Calu3 (cell line): ENCODE measurements at regions not wholly inside any gene's neighbourhood (a gene's known extent, or its start where the extent isn't known, plus 50 kb on each side); places are given as distances from the start of the nearest gene placed in this dataset.

Source experiments
- BruUV-seq: library from RNA; stranded (reverse); fragments of 400-500 nt; replicated peaks from 2 replicates; lab custom pipeline; 2021; lab: Mats Ljungman, UMichigan
- CTCF ChIA-PET: fragments of 300-600 bp; sonication (Branson Sonifier 250); formaldehyde crosslinking; loops from one replicate; lab custom pipeline; 2022; ENCODE audit warnings: antibody characterized with exemption; lab: Charles Lee
- DNase-seq: peaks from one replicate; pipeline ENCODE4 v3.0.0; 2022
- H3K27ac Mint-ChIP-seq: one replicate; pipeline ENCODE4 v1.8.0; 2022; ENCODE audit warnings: mixed read lengths; ENCODE audit not compliant: unreplicated experiment
- H3K27me3 Mint-ChIP-seq: one replicate; pipeline ENCODE4 v1.8.0; 2022; ENCODE audit warnings: mixed read lengths; ENCODE audit not compliant: unreplicated experiment
- H3K36me3 Mint-ChIP-seq: one replicate; pipeline ENCODE4 v1.8.0; 2022; ENCODE audit warnings: mild to moderate bottlenecking, moderate library complexity, mixed read lengths; ENCODE audit not compliant: insufficient read depth, unreplicated experiment
- H3K4me1 Mint-ChIP-seq: one replicate; pipeline ENCODE4 v1.8.0; 2022; ENCODE audit warnings: mild to moderate bottlenecking, low read depth, mixed read lengths; ENCODE audit not compliant: unreplicated experiment
- H3K4me3 Mint-ChIP-seq: one replicate; pipeline ENCODE4 v1.8.0; 2022; ENCODE audit warnings: mild to moderate bottlenecking, low read depth, moderate library complexity, mixed read lengths; ENCODE audit not compliant: unreplicated experiment
- H3K9me3 Mint-ChIP-seq: one replicate; pipeline ENCODE4 v1.8.0; 2022; ENCODE audit warnings: low read depth, mixed read lengths; ENCODE audit not compliant: unreplicated experiment
- CTCF ChIP-seq: fragments of 200-600 bp; IDR thresholded peaks from one replicate; pipeline ENCODE4 v1.8.0; 2022; ENCODE audit warnings: antibody characterized with exemption; ENCODE audit not compliant: unreplicated experiment
- intact Hi-C: fragments of 100-400 bp; cut with micrococcal nuclease; formaldehyde crosslinking; loops from one replicate; pipeline ENCODE4 v1.10.0; 2022; ENCODE audit not compliant: unreplicated experiment

GRCh38 chr3:61505197-61505596, 56.2 kb upstream of the PTPRG start:
- CTCF ChIA-PET = interaction anchor here (0.7 kb wide), 1 partner anchor 637 kb away, joined by 6 read pairs; no protein-coding TSS in a partner anchor
- Mint-ChIP-seq H3K4me3 (no peak overlapping the region), H3K36me3 (no peaks in the 10 kb centered on the region), H3K27ac (no peak overlapping the region), H3K9me3 (peaks cover 20% of the 10 kb centered on the region), H3K4me1 (no peaks in the 10 kb centered on the region), H3K27me3 (no peaks in the 10 kb centered on the region)
- no TSS peak for BruUV-seq
- DNase-seq = no peak
- TF ChIP-seq CTCF = no peak
- intact Hi-C loops = no loop called here

GRCh38 chr3:61507946-61508345, 53.4 kb upstream of the PTPRG start:
- no peak overlapping the region for H3K4me3 Mint-ChIP-seq
- no peaks in the 10 kb centered on the region for H3K36me3 Mint-ChIP-seq
- DNase-seq = no peak
- H3K4me1 Mint-ChIP-seq = no peaks in the 10 kb centered on the region
- no peak overlapping the region for H3K27ac Mint-ChIP-seq
- CTCF ChIA-PET = no interaction called here
- intact Hi-C loops = no loop called here
- no TSS peak for BruUV-seq
- peaks cover 14% of the 10 kb centered on the region for H3K9me3 Mint-ChIP-seq
- TF ChIP-seq CTCF = no peak
- H3K27me3 Mint-ChIP-seq = no peaks in the 10 kb centered on the region
